Suprapubic skin (tissue), 4 donors: ENCODE measurements at regions not wholly inside any gene's neighbourhood (a gene's known extent, or its start where the extent isn't known, plus 50 kb on each side); places are given as distances from the start of the nearest gene placed in this dataset.

ENCODE experiments used
- DNase-seq, 2 donors: peaks; one replicate each; pipeline ENCODE4 v3.0.0-alpha.2; 2019; ENCODE audit warnings: low spot score in 2 of 2
- H3K27ac ChIP-seq: fragments of 200-600 bp; sonication (generic); one replicate; pipeline ENCODE4 v1.5.1; 2019
- H3K27me3 ChIP-seq: fragments of 200-600 bp; sonication (generic); one replicate; pipeline ENCODE4 v1.5.1; 2019
- H3K36me3 ChIP-seq: fragments of 200-600 bp; sonication (generic); one replicate; pipeline ENCODE4 v1.5.1; 2019
- H3K4me1 ChIP-seq: fragments of 200-600 bp; sonication (generic); one replicate; pipeline ENCODE4 v1.5.1; 2019
- H3K4me3 ChIP-seq: fragments of 200-600 bp; sonication (generic); one replicate; pipeline ENCODE4 v1.5.1; 2019; ENCODE audit warnings: mild to moderate bottlenecking
- H3K9me3 ChIP-seq: fragments of 200-600 bp; sonication (generic); one replicate; pipeline ENCODE4 v1.5.1; 2019
- EP300 ChIP-seq: sonication (generic); formaldehyde crosslinking; IDR thresholded peaks from one replicate; pipeline ENCODE4 v1.6.1; 2017; ENCODE audit warnings: antibody characterized with exemption
- POLR2A ChIP-seq, 2 donors: fragments of 450-650 bp; IDR thresholded peaks; one replicate each; pipeline ENCODE4 v1.6.1; 2017; ENCODE audit warnings: antibody characterized with exemption in 2 of 2, mild to moderate bottlenecking in 2 of 2, moderate library complexity in 2 of 2
- POLR2AphosphoS5 ChIP-seq, 3 donors: sonication (generic); formaldehyde crosslinking; IDR thresholded peaks; one replicate each; pipeline ENCODE4 v1.6.1; 2017; ENCODE audit warnings: antibody characterized with exemption in 3 of 3
- WGBS: methylation state at CpG from one replicate; pipeline ENCODE4 v1.1.5; 2018; 5-methylcytosine and 5-hydroxymethylcytosine counted together
- TF ChIP-seq, protein P1 (sequence below), 2 donors: fragments of 200-600 bp in 1 of 2; fragments of 450-650 bp in 1 of 2; sonication (generic) in 1 of 2; IDR thresholded peaks; one replicate each; pipeline ENCODE4 v1.5.1; 2016 to 2019; ENCODE audit warnings: antibody characterized with exemption in 2 of 2, mild to moderate bottlenecking in 1 of 2, moderate library complexity in 1 of 2

DNA sequence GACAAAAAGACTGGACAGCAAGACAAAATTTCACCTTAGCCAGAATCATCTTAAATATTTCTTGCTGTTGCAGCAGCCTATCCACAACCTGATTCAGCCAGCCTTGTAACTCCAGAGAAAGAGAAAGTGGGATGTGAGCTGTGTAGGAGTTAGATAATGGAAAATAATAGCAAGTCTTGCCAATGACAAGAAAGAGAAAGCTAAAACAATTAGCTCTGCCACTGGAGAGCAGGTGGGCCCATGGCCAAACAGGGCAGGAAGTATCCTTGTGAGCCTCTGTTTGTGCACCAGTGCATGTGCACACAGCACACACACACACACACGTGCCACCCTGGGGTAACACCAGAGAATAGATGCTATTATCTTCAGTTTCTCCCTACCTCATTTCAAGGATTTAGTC, 106.0 kb upstream of the CCDC196 start:
- TF ChIP-seq POLR2A (IDR thresholded peaks at IDR 0.05) (no peak), POLR2AphosphoS5 (IDR thresholded peaks at IDR 0.05) (no peak)
- TF ChIP-seq, protein P1, sequence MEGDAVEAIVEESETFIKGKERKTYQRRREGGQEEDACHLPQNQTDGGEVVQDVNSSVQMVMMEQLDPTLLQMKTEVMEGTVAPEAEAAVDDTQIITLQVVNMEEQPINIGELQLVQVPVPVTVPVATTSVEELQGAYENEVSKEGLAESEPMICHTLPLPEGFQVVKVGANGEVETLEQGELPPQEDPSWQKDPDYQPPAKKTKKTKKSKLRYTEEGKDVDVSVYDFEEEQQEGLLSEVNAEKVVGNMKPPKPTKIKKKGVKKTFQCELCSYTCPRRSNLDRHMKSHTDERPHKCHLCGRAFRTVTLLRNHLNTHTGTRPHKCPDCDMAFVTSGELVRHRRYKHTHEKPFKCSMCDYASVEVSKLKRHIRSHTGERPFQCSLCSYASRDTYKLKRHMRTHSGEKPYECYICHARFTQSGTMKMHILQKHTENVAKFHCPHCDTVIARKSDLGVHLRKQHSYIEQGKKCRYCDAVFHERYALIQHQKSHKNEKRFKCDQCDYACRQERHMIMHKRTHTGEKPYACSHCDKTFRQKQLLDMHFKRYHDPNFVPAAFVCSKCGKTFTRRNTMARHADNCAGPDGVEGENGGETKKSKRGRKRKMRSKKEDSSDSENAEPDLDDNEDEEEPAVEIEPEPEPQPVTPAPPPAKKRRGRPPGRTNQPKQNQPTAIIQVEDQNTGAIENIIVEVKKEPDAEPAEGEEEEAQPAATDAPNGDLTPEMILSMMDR (IDR thresholded peaks at IDR 0.05), result no peak
- peaks cover 12% of the 10 kb centered on the region for H3K4me1 ChIP-seq
- no peaks in the 10 kb centered on the region for H3K9me3 ChIP-seq
- no peaks in the 10 kb centered on the region for H3K27me3 ChIP-seq
- H3K4me3 ChIP-seq, result no peak overlapping the region
- DNase-seq, result no peak
- H3K36me3 ChIP-seq, result no peaks in the 10 kb centered on the region
- no peak overlapping the region for H3K27ac ChIP-seq
- 50% methylated on average over 1 of the region's 1 CpG for WGBS

DNA sequence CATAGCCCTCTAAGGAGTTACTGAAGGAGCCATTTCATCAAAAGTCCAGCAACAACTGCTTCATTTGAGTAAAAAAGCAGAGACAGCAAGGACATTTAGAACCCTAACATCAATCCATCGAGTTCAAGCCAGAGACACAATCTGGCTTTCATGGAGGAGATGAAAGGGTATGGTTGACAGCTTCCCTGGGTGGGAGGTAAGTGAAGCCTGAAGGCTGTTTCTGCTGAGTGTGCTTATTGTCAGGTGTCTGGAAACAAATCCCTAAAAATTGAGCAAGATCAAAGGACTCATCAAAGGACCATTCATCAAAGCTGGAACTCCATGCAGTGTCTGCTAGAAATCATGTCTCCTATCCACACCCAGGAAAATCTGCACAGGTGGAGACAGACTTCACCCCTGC, 104.4 kb upstream of the CCDC196 start:
- 41% methylated on average over 1 of the region's 1 CpG for WGBS
- TF ChIP-seq EP300 (no peak), POLR2A (IDR thresholded peaks at IDR 0.05) (no peak), POLR2AphosphoS5 (IDR thresholded peaks at IDR 0.05) (no peak)
- TF ChIP-seq, protein P1 (IDR thresholded peaks at IDR 0.05), result no peak
- H3K27me3 ChIP-seq, result no peaks in the 10 kb centered on the region
- no peak overlapping the region for H3K4me3 ChIP-seq
- H3K9me3 ChIP-seq, result no peaks in the 10 kb centered on the region
- no peak for DNase-seq
- peaks cover 12% of the 10 kb centered on the region for H3K4me1 ChIP-seq
- H3K27ac ChIP-seq, result no peak overlapping the region
- no peaks in the 10 kb centered on the region for H3K36me3 ChIP-seq

DNA sequence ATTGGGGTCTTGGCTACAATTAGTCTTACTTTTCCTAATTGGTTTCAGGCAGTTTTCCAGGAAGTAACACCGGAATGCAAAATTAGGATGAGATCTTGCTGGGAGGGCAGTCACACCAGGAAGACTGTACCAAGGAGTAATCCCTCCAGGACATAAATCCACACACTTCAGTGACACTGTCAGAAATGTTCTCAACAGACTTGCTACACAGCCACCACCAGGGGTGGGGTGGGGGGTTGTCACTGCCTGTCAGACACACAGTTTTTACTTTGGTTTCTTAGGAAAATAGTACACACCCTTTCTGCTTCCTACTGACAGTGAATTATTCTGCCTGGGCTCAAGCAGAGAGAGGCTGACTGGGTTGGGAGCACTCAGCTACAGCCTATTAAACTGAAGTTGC, 102.9 kb upstream of the CCDC196 start:
- Histone ChIP-seq H3K4me1 (peaks cover 12% of the 10 kb centered on the region), H3K27me3 (no peaks in the 10 kb centered on the region), H3K36me3 (no peaks in the 10 kb centered on the region), H3K4me3 (no peak overlapping the region), H3K9me3 (no peaks in the 10 kb centered on the region), H3K27ac (no peak overlapping the region)
- TF ChIP-seq POLR2A (IDR thresholded peaks at IDR 0.05) (no peak), EP300 (no peak), POLR2AphosphoS5 (IDR thresholded peaks at IDR 0.05) (no peak)
- TF ChIP-seq, protein P1 (IDR thresholded peaks at IDR 0.05), result no peak
- no peak for DNase-seq
- 21% methylated on average over 1 of the region's 1 CpG for WGBS

DNA sequence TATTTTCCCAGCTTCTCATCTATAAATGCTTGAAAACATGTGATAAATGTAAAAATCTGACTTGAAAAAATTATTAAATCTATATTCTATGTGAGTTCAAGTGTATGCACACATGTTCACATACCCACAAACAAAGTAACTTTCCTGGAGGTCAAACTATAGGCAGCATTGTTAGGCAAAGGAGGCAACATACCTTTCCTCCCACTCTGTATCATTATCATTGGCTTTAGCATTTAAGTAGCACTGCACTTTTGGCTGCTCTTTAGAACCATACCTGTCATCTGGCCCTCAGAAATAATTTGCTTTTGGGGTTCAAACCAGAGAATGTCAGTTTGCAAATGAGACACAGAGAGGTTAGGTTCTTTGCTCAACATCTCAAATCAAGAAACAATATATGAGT, 102.4 kb upstream of the CCDC196 start:
- DNase-seq, result no peak
- Histone ChIP-seq H3K9me3 (no peaks in the 10 kb centered on the region), H3K4me3 (no peak overlapping the region), H3K27ac (no peak overlapping the region), H3K27me3 (no peaks in the 10 kb centered on the region), H3K4me1 (peaks cover 12% of the 10 kb centered on the region), H3K36me3 (no peaks in the 10 kb centered on the region)
- TF ChIP-seq POLR2AphosphoS5 (IDR thresholded peaks at IDR 0.05), result no peak
- TF ChIP-seq EP300, result no peak
- no peak for TF ChIP-seq POLR2A (IDR thresholded peaks at IDR 0.05)
- TF ChIP-seq, protein P1 (IDR thresholded peaks at IDR 0.05), result no peak

DNA sequence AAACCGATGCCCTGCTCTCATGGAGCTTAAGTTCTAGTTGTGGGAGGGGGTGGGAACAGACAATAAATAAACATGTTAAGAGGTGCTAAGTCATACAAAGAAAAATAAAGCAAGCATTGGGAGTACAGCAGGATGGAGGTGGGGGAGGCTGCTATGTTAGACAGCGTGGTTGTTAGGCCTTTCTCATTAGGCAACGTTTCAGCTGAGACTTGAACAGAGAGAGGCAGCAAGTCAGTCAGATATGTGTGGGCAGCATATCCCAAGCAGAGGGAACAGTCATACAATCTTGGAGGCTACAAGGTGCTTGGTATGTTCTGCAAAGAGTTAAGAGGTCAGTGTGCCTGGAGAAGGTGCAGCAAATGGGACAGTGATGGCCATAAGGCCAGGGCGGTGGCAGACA, 97.7 kb upstream of the CCDC196 start:
- Histone ChIP-seq H3K4me3 (no peak overlapping the region), H3K27me3 (no peaks in the 10 kb centered on the region), H3K27ac (no peak overlapping the region), H3K9me3 (no peaks in the 10 kb centered on the region), H3K36me3 (no peaks in the 10 kb centered on the region), H3K4me1 (no peaks in the 10 kb centered on the region)
- no peak for DNase-seq
- TF ChIP-seq, protein P1 (IDR thresholded peaks at IDR 0.05), result no peak
- TF ChIP-seq POLR2AphosphoS5 (IDR thresholded peaks at IDR 0.05) (no peak), POLR2A (IDR thresholded peaks at IDR 0.05) (no peak), EP300 (no peak)
- WGBS, result 88% methylated on average over 4 of the region's 4 CpGs
